Breast epithelium (tissue), 4 donors: ENCODE measurements at regions not wholly inside any gene's neighbourhood (a gene's known extent, or its start where the extent isn't known, plus 50 kb on each side); places are given as distances from the start of the nearest gene placed in this dataset.

Source experiments
- DNase-seq, 2 donors: peaks; one replicate each; pipeline ENCODE4 v3.0.0-alpha.2; 2019; ENCODE audit warnings: low spot score in 2 of 2
- H3K27ac ChIP-seq, 2 donors: fragments of 200-600 bp; sonication (generic) in 1 of 2; one replicate each; pipeline ENCODE4 v1.5.1; 2016 to 2019; ENCODE audit warnings: mild to moderate bottlenecking in 1 of 2
- H3K27me3 ChIP-seq, 2 donors: fragments of 200-600 bp; sonication (generic) in 1 of 2; one replicate each; pipeline versions ENCODE4 v1.5.1 to v1.6.0; 2017 to 2019; ENCODE audit warnings: control low read depth in 1 of 2, mild to moderate bottlenecking in 1 of 2
- H3K36me3 ChIP-seq: fragments of 200-600 bp; one replicate; pipeline ENCODE4 v1.5.1; 2019
- H3K4me1 ChIP-seq, 2 donors: fragments of 200-600 bp; sonication (generic); one replicate each; pipeline ENCODE4 v1.5.1; 2016 to 2019; ENCODE audit warnings: control low read depth in 1 of 2
- H3K4me3 ChIP-seq, 3 donors: fragments of 200-600 bp; sonication (generic); 1 replicate in 2 of 3; 2 replicates in 1 of 3; pipeline ENCODE4 v1.5.1; 2016 to 2019; ENCODE audit warnings: mild to moderate bottlenecking in 3 of 3, moderate library complexity in 2 of 3
- H3K9me3 ChIP-seq, 2 donors: fragments of 200-600 bp; sonication (generic) in 1 of 2; one replicate each; pipeline ENCODE4 v1.5.1; 2016 to 2019; ENCODE audit warnings: control low read depth in 1 of 2
- POLR2A ChIP-seq: fragments of 450-650 bp; IDR thresholded peaks from one replicate; pipeline ENCODE4 v1.6.1; 2016; ENCODE audit warnings: antibody characterized with exemption, mild to moderate bottlenecking, moderate library complexity
- POLR2AphosphoS5 ChIP-seq, 3 donors: sonication (generic); formaldehyde crosslinking; IDR thresholded peaks; one replicate each; pipeline ENCODE4 v1.6.1; 2017; ENCODE audit warnings: antibody characterized with exemption in 3 of 3
- intact Hi-C: fragments of 100-400 bp; cut with DNase I; formaldehyde crosslinking; loops from one replicate; pipeline ENCODE4 v1.15.1; 2023; ENCODE audit warnings: low total_unique reads
- TF ChIP-seq, protein P1 (sequence below), 3 donors: fragments of 450-650 bp; IDR thresholded peaks; one replicate each; pipeline ENCODE4 v1.5.1; 2016 to 2017; ENCODE audit warnings: antibody characterized with exemption in 3 of 3, mild to moderate bottlenecking in 3 of 3, moderate library complexity in 3 of 3

- DNase-seq = no peak
Observed at GRCh38 chr18:25895518-25895917, 194.9 kb downstream of the SS18 start.

DNA sequence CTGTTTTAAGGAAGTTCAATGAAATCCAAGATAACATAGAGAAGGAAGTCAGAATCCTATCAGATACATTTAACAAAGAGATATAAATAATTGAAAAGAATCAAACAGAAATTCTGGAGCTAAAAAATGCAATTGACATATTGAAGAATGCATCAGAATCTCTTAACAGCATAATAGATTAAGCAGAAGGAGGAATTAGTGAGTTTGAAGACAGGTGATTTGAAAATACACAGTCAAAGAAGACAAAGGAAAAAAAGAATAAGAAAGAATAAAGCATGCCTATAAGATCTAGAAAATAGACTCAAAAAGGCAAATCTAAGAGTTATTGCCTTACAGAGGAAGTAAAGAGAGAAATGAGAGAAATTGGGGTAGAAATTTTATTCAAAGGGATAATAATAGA, 204.1 kb downstream of the SS18 start:
- H3K27me3 ChIP-seq = no peaks in the 10 kb centered on the region
- DNase-seq = no peak
- no peak overlapping the region for H3K4me3 ChIP-seq
- TF ChIP-seq POLR2AphosphoS5 (IDR thresholded peaks at IDR 0.05) (no peak), POLR2A (no peak)
- TF ChIP-seq, protein P1, sequence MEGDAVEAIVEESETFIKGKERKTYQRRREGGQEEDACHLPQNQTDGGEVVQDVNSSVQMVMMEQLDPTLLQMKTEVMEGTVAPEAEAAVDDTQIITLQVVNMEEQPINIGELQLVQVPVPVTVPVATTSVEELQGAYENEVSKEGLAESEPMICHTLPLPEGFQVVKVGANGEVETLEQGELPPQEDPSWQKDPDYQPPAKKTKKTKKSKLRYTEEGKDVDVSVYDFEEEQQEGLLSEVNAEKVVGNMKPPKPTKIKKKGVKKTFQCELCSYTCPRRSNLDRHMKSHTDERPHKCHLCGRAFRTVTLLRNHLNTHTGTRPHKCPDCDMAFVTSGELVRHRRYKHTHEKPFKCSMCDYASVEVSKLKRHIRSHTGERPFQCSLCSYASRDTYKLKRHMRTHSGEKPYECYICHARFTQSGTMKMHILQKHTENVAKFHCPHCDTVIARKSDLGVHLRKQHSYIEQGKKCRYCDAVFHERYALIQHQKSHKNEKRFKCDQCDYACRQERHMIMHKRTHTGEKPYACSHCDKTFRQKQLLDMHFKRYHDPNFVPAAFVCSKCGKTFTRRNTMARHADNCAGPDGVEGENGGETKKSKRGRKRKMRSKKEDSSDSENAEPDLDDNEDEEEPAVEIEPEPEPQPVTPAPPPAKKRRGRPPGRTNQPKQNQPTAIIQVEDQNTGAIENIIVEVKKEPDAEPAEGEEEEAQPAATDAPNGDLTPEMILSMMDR (IDR thresholded peaks at IDR 0.05) = no peak
- no peaks in the 10 kb centered on the region for H3K4me1 ChIP-seq
- peaks cover 0 to 13% of the 10 kb centered on the region in 2 donors for H3K9me3 ChIP-seq
- no peaks in the 10 kb centered on the region for H3K36me3 ChIP-seq
- H3K27ac ChIP-seq = no peak overlapping the region
- intact Hi-C loops = no loop called here

More at GRCh38 chr18:25895518-25895917, 194.9 kb downstream of the SS18 start:
- Histone ChIP-seq H3K9me3 (peaks cover 0 to 3% of the 10 kb centered on the region in 2 donors), H3K27ac (no peak overlapping the region), H3K27me3 (no peaks in the 10 kb centered on the region), H3K36me3 (no peaks in the 10 kb centered on the region), H3K4me1 (no peaks in the 10 kb centered on the region), H3K4me3 (no peak overlapping the region)
- TF ChIP-seq POLR2A (no peak), POLR2AphosphoS5 (IDR thresholded peaks at IDR 0.05) (no peak)
- TF ChIP-seq, protein P1 (IDR thresholded peaks at IDR 0.05) = no peak
- intact Hi-C loops = no loop called here

DNA sequence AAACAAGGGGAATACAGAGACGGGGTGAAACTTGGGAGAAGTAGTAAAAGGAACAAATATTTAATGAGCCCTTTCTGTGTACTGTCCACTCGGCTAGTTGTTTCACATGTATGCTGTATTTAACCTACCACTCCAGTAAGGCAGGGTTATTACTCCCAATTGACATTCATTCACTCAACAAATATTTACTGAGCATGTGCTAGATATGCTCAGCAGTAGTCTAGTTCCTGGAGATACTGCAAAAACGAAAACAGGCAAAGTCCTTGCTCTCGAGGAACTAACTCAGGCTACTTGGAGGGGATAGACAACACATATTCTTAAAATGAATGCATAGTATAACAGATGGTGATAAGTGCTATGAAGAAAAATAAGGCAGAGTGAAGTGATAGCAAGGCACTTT, 207.3 kb downstream of the SS18 start:
- Histone ChIP-seq H3K4me1 (no peaks in the 10 kb centered on the region), H3K36me3 (no peaks in the 10 kb centered on the region), H3K27ac (no peak overlapping the region), H3K27me3 (no peaks in the 10 kb centered on the region), H3K4me3 (no peak overlapping the region), H3K9me3 (peaks cover 0 to 13% of the 10 kb centered on the region in 2 donors)
- intact Hi-C loops = no loop called here
- no peak for DNase-seq
- TF ChIP-seq POLR2A (no peak), POLR2AphosphoS5 (IDR thresholded peaks at IDR 0.05) (no peak)
- TF ChIP-seq, protein P1 (IDR thresholded peaks at IDR 0.05) = no peak

DNA sequence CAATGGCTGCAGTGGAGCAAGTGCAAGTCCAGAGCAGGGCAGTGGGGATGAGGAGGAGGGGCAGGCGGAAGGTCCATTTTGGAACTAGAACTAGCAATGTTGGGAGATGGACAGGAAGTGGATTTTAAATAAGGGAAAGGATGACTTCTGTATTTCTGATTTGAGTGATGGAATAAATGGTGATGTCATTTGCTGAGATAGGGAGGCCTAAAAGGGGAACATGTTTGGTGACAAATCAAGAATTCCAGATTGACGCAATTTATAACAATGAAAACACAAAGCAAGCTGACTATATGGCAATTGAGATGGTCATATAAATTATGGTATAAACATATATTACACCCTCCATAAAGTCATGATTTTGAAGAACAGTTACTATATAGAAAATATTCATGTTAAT, 209.3 kb downstream of the SS18 start:
- Histone ChIP-seq H3K36me3 (no peaks in the 10 kb centered on the region), H3K27ac (no peak overlapping the region), H3K4me3 (no peak overlapping the region), H3K4me1 (no peaks in the 10 kb centered on the region), H3K27me3 (no peaks in the 10 kb centered on the region), H3K9me3 (peaks cover 0 to 5% of the 10 kb centered on the region in 2 donors)
- no peak for DNase-seq
- intact Hi-C loops = no loop called here
- no peak for TF ChIP-seq POLR2AphosphoS5 (IDR thresholded peaks at IDR 0.05)
- no peak for TF ChIP-seq POLR2A
- TF ChIP-seq, protein P1 (IDR thresholded peaks at IDR 0.05) = no peak

GRCh38 chr18:25880441-25880840, 210.0 kb downstream of the SS18 start:
- no peaks in the 10 kb centered on the region for H3K36me3 ChIP-seq
- H3K27me3 ChIP-seq = no peaks in the 10 kb centered on the region
- H3K4me1 ChIP-seq = no peaks in the 10 kb centered on the region
- intact Hi-C loops = no loop called here
- no peaks in the 10 kb centered on the region for H3K9me3 ChIP-seq
- no peak for DNase-seq
- TF ChIP-seq POLR2AphosphoS5 (IDR thresholded peaks at IDR 0.05) (no peak), POLR2A (no peak)
- TF ChIP-seq, protein P1 (IDR thresholded peaks at IDR 0.05) = no peak
- no peak overlapping the region for H3K4me3 ChIP-seq
- H3K27ac ChIP-seq = no peak overlapping the region
